Activated B cell treated with CpG ODN at 0.5 μM for 24 hours (primary cell): ENCODE measurements at regions not wholly inside any gene's neighbourhood (a gene's known extent, or its start where the extent isn't known, plus 50 kb on each side); places are given as distances from the start of the nearest gene placed in this dataset.

Source experiments
- ATAC-seq: fragments of 200-7000 bp; cut with Tn5 transposase; one replicate; pipeline ENCODE4 v1.10.0; 2021; ENCODE audit warnings: low read depth, mild to moderate bottlenecking, moderate library complexity
- CTCF ChIA-PET: fragments of 350-600 bp; sonication (Branson Sonifier 250); formaldehyde crosslinking; loops from one replicate; lab custom pipeline; 2021; ENCODE audit warnings: antibody characterized with exemption; lab: Charles Lee
- POLR2A ChIA-PET: fragments of 350-600 bp; sonication (Branson Sonifier 250); formaldehyde crosslinking; loops from one replicate; lab custom pipeline; 2021; ENCODE audit warnings: antibody characterized with exemption; lab: Charles Lee
- DNase-seq: peaks from one replicate; pipeline ENCODE4 v3.0.0; 2022
- H3K27ac Mint-ChIP-seq: one replicate; pipeline ENCODE4 v1.8.0; 2020; ENCODE audit warnings: mixed read lengths
- H3K27me3 Mint-ChIP-seq: one replicate; pipeline ENCODE4 v1.8.0; 2021; ENCODE audit warnings: mixed read lengths
- H3K36me3 Mint-ChIP-seq: one replicate; pipeline ENCODE4 v1.8.0; 2021; ENCODE audit warnings: low read depth, mixed read lengths
- H3K4me1 Mint-ChIP-seq: one replicate; pipeline ENCODE4 v1.8.0; 2021; ENCODE audit warnings: mixed read lengths
- H3K4me3 Mint-ChIP-seq: one replicate; pipeline ENCODE4 v1.8.0; 2020; ENCODE audit warnings: mild to moderate bottlenecking, mixed read lengths
- H3K9me3 Mint-ChIP-seq: one replicate; pipeline ENCODE4 v1.8.0; 2020; ENCODE audit warnings: mixed read lengths
- intact Hi-C: fragments of 100-400 bp; cut with micrococcal nuclease; formaldehyde crosslinking; loops from one replicate; pipeline ENCODE4 v1.15.1; 2024
- TF ChIP-seq, protein P1 (sequence below): fragments of 200-600 bp; IDR thresholded peaks from one replicate; pipeline ENCODE4 v1.8.0; 2022; ENCODE audit warnings: antibody characterized with exemption, mild to moderate bottlenecking

DNA sequence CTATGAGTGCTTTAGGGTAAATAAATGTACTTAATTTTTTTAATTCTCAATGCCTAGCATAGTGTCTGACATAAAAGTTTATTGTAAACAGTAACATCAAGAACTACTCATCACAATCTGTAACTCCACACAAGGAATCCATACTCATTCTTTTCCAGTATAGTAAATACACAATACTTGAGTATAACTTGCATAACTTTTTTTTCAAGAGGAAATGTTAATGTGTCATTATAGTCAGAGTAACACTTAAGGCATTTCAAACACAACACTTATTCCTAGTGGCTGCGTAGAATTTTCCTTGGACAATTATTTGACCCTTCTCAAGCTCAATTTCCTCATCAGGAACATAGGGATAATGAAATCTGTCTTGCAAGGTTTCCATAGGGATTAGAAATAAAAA is 584.3 kb downstream of the CAAP1 start:
- CTCF ChIA-PET = no interaction called here
- intact Hi-C loops = no loop called here

DNA sequence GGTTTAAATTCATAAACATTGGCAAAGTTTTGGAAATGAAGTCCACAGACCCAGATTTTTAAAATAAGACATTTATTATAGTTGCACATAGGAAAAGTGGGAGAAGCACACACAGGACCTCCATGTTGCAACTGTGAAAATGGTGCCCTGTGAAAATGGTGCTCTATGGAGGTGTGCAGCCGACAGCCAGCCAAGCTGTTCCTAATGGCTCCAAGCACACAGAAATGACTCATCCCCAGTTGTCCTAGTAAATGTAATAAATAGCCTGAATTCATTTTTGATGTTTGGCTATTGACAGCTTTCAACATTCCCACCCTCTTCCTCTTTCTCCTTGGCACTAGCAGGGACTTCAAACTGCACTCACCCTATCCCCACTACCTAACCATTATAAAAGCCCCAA is 590.9 kb downstream of the CAAP1 start:
- ChIA-PET CTCF (no interaction called here), POLR2A (no interaction called here)
- TF ChIP-seq, protein P1, sequence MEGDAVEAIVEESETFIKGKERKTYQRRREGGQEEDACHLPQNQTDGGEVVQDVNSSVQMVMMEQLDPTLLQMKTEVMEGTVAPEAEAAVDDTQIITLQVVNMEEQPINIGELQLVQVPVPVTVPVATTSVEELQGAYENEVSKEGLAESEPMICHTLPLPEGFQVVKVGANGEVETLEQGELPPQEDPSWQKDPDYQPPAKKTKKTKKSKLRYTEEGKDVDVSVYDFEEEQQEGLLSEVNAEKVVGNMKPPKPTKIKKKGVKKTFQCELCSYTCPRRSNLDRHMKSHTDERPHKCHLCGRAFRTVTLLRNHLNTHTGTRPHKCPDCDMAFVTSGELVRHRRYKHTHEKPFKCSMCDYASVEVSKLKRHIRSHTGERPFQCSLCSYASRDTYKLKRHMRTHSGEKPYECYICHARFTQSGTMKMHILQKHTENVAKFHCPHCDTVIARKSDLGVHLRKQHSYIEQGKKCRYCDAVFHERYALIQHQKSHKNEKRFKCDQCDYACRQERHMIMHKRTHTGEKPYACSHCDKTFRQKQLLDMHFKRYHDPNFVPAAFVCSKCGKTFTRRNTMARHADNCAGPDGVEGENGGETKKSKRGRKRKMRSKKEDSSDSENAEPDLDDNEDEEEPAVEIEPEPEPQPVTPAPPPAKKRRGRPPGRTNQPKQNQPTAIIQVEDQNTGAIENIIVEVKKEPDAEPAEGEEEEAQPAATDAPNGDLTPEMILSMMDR = no peak

More for the DNA sequence above, 584.3 kb downstream of the CAAP1 start:
- H3K36me3 Mint-ChIP-seq = no peaks in the 10 kb centered on the region
- H3K27me3 Mint-ChIP-seq = no peaks in the 10 kb centered on the region
- POLR2A ChIA-PET = no interaction called here
- no peak for DNase-seq
- no peak overlapping the region for H3K4me3 Mint-ChIP-seq
- no peak for ATAC-seq
- TF ChIP-seq, protein P1 = no peak
- H3K9me3 Mint-ChIP-seq = peaks cover 2% of the 10 kb centered on the region
- H3K27ac Mint-ChIP-seq = no peak overlapping the region
- no peaks in the 10 kb centered on the region for H3K4me1 Mint-ChIP-seq

DNA sequence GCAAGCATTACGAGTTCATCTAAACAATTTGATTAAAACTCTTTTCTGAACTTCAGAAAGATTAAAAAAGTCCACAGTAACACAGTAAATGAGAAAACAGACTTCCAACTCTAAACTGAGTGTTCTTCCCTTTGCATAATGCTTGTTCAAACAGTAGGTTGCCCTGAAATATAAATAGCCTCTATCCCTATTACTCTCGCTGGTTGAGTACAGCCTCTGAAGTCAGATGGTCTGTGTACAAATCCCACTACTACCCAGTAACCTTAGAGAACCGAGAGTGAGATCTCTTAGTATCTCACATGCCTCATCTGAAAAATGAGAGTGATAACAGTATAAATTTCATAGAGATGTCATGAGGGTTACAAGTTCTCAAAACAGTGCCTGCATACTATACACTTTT is 591.6 kb downstream of the CAAP1 start:
- ChIA-PET POLR2A (no interaction called here), CTCF (no interaction called here)
- ATAC-seq = no peak
- intact Hi-C loops = no loop called here
- H3K27ac Mint-ChIP-seq = no peak overlapping the region
- H3K4me3 Mint-ChIP-seq = no peak overlapping the region
- H3K27me3 Mint-ChIP-seq = no peaks in the 10 kb centered on the region
- TF ChIP-seq, protein P1 = no peak
- no peaks in the 10 kb centered on the region for H3K36me3 Mint-ChIP-seq
- no peaks in the 10 kb centered on the region for H3K4me1 Mint-ChIP-seq
- DNase-seq = no peak
- no peaks in the 10 kb centered on the region for H3K9me3 Mint-ChIP-seq

More for the DNA sequence above, 590.9 kb downstream of the CAAP1 start:
- no peak for DNase-seq
- Mint-ChIP-seq H3K4me1 (no peaks in the 10 kb centered on the region), H3K27ac (no peak overlapping the region), H3K4me3 (no peak overlapping the region), H3K36me3 (no peaks in the 10 kb centered on the region), H3K9me3 (peaks cover 2% of the 10 kb centered on the region), H3K27me3 (no peaks in the 10 kb centered on the region)
- intact Hi-C loops = no loop called here
- no peak for ATAC-seq

DNA sequence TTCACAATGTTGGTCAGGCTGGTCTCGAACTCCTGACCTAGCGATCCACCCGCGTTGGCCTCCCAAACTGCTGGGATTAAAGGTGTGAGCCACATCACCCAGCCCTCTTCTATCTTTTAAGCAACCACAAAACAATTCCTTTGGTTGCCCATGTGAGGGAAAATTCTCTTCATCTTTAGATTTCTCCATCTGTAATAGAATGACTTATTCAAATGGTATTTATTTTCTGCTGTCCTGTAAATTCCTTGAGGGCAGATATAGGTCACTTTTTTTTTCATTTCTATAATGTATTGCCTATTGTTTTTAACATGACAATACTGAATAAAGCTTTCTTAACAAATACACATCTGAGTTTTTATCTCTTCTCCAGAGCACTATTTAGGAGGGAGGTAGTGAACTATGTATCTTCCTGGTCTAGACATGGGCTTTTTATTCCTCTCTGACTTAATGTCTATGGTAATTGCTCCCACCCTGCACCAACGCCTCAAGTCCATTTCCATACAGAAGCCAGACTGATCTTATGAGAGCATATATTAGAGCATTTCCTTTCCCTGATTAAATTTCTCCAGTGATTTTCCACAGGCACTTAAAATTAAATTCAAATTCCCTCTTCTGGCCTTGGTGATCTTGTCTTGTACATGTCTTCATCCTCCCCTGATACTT is 595.6 kb downstream of the CAAP1 start:
- TF ChIP-seq, protein P1 = no peak
- no peaks in the 10 kb centered on the region for H3K9me3 Mint-ChIP-seq
- ATAC-seq (no peak), DNase-seq (no peak)
- H3K27me3 Mint-ChIP-seq = no peaks in the 10 kb centered on the region
- CTCF ChIA-PET = no interaction called here
- POLR2A ChIA-PET = no interaction called here
- no peak overlapping the region for H3K4me3 Mint-ChIP-seq
- intact Hi-C loops = no loop called here
- H3K27ac Mint-ChIP-seq = no peak overlapping the region
- H3K4me1 Mint-ChIP-seq = no peaks in the 10 kb centered on the region
- H3K36me3 Mint-ChIP-seq = no peaks in the 10 kb centered on the region

DNA sequence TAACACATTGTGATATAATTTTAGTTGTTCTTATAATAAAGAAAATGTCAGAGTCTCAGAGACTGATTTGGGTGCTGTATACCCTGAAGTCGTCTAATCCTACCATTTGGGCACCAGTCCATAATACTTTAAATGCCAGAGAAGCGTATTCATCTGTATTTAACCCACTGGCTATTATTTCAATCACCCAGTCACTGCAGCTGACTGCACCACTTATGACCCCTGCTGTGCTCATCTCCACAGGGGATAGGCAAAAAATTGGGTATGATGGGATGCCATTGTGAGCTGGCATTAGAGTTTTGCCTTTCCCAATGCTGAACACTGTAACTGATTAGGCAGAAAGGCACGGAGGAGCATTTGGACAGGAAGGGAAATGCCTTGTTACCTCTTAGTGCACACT is 599.7 kb downstream of the CAAP1 start:
- peaks cover 2% of the 10 kb centered on the region for H3K9me3 Mint-ChIP-seq
- H3K27ac Mint-ChIP-seq = no peak overlapping the region
- no peaks in the 10 kb centered on the region for H3K4me1 Mint-ChIP-seq
- H3K4me3 Mint-ChIP-seq = no peak overlapping the region
- ChIA-PET CTCF (no interaction called here), POLR2A (no interaction called here)
- no peak for ATAC-seq
- TF ChIP-seq, protein P1 = no peak
- no peaks in the 10 kb centered on the region for H3K27me3 Mint-ChIP-seq
- no peaks in the 10 kb centered on the region for H3K36me3 Mint-ChIP-seq
- intact Hi-C loops = no loop called here
- no peak for DNase-seq
